ENCODE measurements at regions not wholly inside any gene's neighbourhood (a gene's known extent, or its start where the extent isn't known, plus 50 kb on each side); places are given as distances from the start of the nearest gene placed in this dataset.

DNA sequence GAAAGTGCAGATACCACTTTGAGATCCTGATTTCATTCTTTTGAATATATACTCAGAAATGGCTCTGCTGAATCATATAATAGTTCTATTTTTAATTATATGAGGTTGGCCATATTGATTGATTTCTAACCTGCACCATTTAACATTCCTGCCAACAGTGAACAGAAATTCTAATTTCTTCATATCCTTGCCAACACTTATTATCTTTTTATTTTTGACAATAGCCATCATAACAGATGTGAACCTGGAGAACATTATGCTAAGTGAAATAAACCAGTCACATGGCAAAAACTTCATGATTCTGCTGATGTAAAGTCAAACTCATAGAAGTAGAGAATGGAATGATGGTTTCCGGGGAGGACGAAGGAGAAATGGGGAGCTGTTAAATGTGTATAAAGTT, 344.5 kb upstream of the CYRIA start:
- BruUV-seq (replicated peaks) = no TSS peak
- ChIA-PET CTCF (no interaction called here), POLR2A (ENCODE audit: unreplicated experiment) (no interaction called here)
- TF ChIP-seq, protein P1, sequence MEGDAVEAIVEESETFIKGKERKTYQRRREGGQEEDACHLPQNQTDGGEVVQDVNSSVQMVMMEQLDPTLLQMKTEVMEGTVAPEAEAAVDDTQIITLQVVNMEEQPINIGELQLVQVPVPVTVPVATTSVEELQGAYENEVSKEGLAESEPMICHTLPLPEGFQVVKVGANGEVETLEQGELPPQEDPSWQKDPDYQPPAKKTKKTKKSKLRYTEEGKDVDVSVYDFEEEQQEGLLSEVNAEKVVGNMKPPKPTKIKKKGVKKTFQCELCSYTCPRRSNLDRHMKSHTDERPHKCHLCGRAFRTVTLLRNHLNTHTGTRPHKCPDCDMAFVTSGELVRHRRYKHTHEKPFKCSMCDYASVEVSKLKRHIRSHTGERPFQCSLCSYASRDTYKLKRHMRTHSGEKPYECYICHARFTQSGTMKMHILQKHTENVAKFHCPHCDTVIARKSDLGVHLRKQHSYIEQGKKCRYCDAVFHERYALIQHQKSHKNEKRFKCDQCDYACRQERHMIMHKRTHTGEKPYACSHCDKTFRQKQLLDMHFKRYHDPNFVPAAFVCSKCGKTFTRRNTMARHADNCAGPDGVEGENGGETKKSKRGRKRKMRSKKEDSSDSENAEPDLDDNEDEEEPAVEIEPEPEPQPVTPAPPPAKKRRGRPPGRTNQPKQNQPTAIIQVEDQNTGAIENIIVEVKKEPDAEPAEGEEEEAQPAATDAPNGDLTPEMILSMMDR (conservative IDR thresholded peaks at IDR 0.05) = no peak
- no peak for TF ChIP-seq EZH2 (IDR thresholded peaks at IDR 0.05; ENCODE audit: low read depth)
- no peak for DNase-seq
- Histone ChIP-seq H3K27me3 (ENCODE audit: insufficient read depth, low read depth) (no peaks in the 10 kb centered on the region), H4K20me1 (ENCODE audit: insufficient read depth) (no peaks in the 10 kb centered on the region), H3K79me2 (ENCODE audit: low read depth) (no peaks in the 10 kb centered on the region), H3K4me2 (no peak overlapping the region), H3K27ac (no peak overlapping the region), H3K9me2 (ENCODE audit: insufficient read depth) (no peaks in the 10 kb centered on the region), H3K4me1 (replicated peaks; ENCODE audit: insufficient read depth) (no peaks in the 10 kb centered on the region), H3K36me3 (ENCODE audit: low read depth) (no peaks in the 10 kb centered on the region), H3K9me3 (ENCODE audit: insufficient read depth, low read depth) (no peaks in the 10 kb centered on the region), H2AFZ (no peak overlapping the region), H3F3A (ENCODE audit: insufficient read depth, low read depth) (no peaks in the 10 kb centered on the region), H3K4me3 (no peak overlapping the region)
- intact Hi-C loops (cut with micrococcal nuclease; ENCODE audit: unreplicated experiment) = no loop called here

DNA sequence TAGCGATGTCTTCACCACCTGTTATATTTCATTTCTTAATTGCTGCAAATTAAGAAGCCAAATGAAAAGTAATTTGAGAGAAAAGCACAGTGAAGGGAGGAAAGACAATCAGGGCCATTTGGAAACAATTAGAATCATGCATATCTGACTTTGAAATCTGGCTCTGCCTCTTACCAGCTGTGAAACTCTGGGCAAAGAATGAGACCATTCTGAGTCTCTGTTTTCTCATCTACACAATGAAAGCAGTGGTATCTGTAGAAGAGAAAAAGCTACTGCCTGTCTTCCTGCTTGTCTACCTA, 334.5 kb upstream of the CYRIA start:
- H3K4me1 ChIP-seq (replicated peaks; ENCODE audit: insufficient read depth) = no peaks in the 10 kb centered on the region
- no peaks in the 10 kb centered on the region for H3K27me3 ChIP-seq (ENCODE audit: insufficient read depth, low read depth)
- no peak overlapping the region for H3K27ac ChIP-seq
- H3K36me3 ChIP-seq (ENCODE audit: low read depth) = no peaks in the 10 kb centered on the region
- H2AFZ ChIP-seq = no peak overlapping the region
- BruUV-seq (replicated peaks) = no TSS peak
- TF ChIP-seq, protein P1 (conservative IDR thresholded peaks at IDR 0.05) = no peak
- no peak for TF ChIP-seq EZH2 (IDR thresholded peaks at IDR 0.05; ENCODE audit: low read depth)
- H3K4me2 ChIP-seq = no peak overlapping the region
- ChIA-PET CTCF (no interaction called here), POLR2A (ENCODE audit: unreplicated experiment) (no interaction called here)
- H3F3A ChIP-seq (ENCODE audit: insufficient read depth, low read depth) = no peaks in the 10 kb centered on the region
- no peak overlapping the region for H3K4me3 ChIP-seq
- no peaks in the 10 kb centered on the region for H3K9me3 ChIP-seq (ENCODE audit: insufficient read depth, low read depth)
- no peaks in the 10 kb centered on the region for H3K79me2 ChIP-seq (ENCODE audit: low read depth)
- no peak for DNase-seq
- no peaks in the 10 kb centered on the region for H3K9me2 ChIP-seq (ENCODE audit: insufficient read depth)
- intact Hi-C loops (cut with micrococcal nuclease; ENCODE audit: unreplicated experiment) = no loop called here
- no peaks in the 10 kb centered on the region; the same call in 1 of the 2 replicates for H4K20me1 ChIP-seq (ENCODE audit: insufficient read depth)

- no TSS peak for BruUV-seq (replicated peaks)
- TF ChIP-seq, protein P1 (conservative IDR thresholded peaks at IDR 0.05) = no peak
- TF ChIP-seq EZH2 (IDR thresholded peaks at IDR 0.05; ENCODE audit: low read depth) = no peak
- no peaks in the 10 kb centered on the region for H3K79me2 ChIP-seq (ENCODE audit: low read depth)
- no peaks in the 10 kb centered on the region for H3K4me1 ChIP-seq (replicated peaks; ENCODE audit: insufficient read depth)
- CTCF ChIA-PET = no interaction called here
- intact Hi-C loops (cut with micrococcal nuclease; ENCODE audit: unreplicated experiment) = no loop called here
- H3K27ac ChIP-seq = no peak overlapping the region
- H3K27me3 ChIP-seq (ENCODE audit: insufficient read depth, low read depth) = no peaks in the 10 kb centered on the region
- no peaks in the 10 kb centered on the region for H3K9me2 ChIP-seq (ENCODE audit: insufficient read depth)
- H3K36me3 ChIP-seq (ENCODE audit: low read depth) = no peaks in the 10 kb centered on the region
- no peak overlapping the region for H3K4me2 ChIP-seq
- no peaks in the 10 kb centered on the region for H3K9me3 ChIP-seq (ENCODE audit: insufficient read depth, low read depth)
- H3F3A ChIP-seq (ENCODE audit: insufficient read depth, low read depth) = no peaks in the 10 kb centered on the region
- no peak overlapping the region for H3K4me3 ChIP-seq
- DNase-seq = no peak
- POLR2A ChIA-PET (ENCODE audit: unreplicated experiment) = no interaction called here
- H2AFZ ChIP-seq = no peak overlapping the region
- no peaks in the 10 kb centered on the region; the same call in 1 of the 2 replicates for H4K20me1 ChIP-seq (ENCODE audit: insufficient read depth)
Observed at GRCh38 chr2:16999347-17000183, 333.9 kb upstream of the CYRIA start.

Data from PC-9 (cell line).